A549 (cell line): ENCODE measurements at regions not wholly inside any gene's neighbourhood (a gene's known extent, or its start where the extent isn't known, plus 50 kb on each side); places are given as distances from the start of the nearest gene placed in this dataset.

Experiments
- BCL3 ChIP-seq: fragments of >200 bp; sonication (Bioruptor Twin); formaldehyde crosslinking; IDR thresholded peaks from 3 replicates; pipeline ENCODE4 v1.6.1; 2016
- BHLHE40 ChIP-seq: IDR thresholded peaks from 2 replicates; pipeline ENCODE4 v1.6.1; 2012; ENCODE audit warnings: low read depth, low read length, inconsistent platforms
- CEBPB ChIP-seq, 2 experiments: fragments of >200 bp in 1 of 2; sonication (Bioruptor Twin) in 1 of 2; formaldehyde crosslinking in 1 of 2; IDR thresholded peaks; 2 replicates each; pipeline ENCODE4 v1.6.1; 2012 to 2016
- CHD2 ChIP-seq: fragments of 150-350 bp; IDR thresholded peaks from 2 replicates; pipeline ENCODE4 v1.6.1; 2014; ENCODE audit warnings: low read length; ENCODE audit not compliant: partially characterized antibody
- CTCF ChIP-seq: fragments of >200 bp; sonication (Bioruptor Twin); formaldehyde crosslinking; IDR thresholded peaks from 3 replicates; pipeline ENCODE4 v1.5.1; 2016
- KDM1A ChIP-seq: fragments of 200-600 bp; sonication (generic); IDR thresholded peaks from 2 replicates; pipeline ENCODE4 v1.6.1; 2016; ENCODE audit warnings: low read depth, mild to moderate bottlenecking
- MAX ChIP-seq: IDR thresholded peaks from 2 replicates; pipeline ENCODE4 v1.6.1; 2012
- NFE2L2 ChIP-seq: fragments of 150-350 bp; conservative IDR thresholded peaks from 2 replicates; pipeline ENCODE4 v1.6.1; 2014; ENCODE audit warnings: low read length
- REST ChIP-seq: fragments of 200-600 bp; sonication (generic); IDR thresholded peaks from 2 replicates; pipeline ENCODE4 v1.6.1; 2016; ENCODE audit warnings: antibody characterized with exemption, mild to moderate bottlenecking, moderate library complexity

- TF ChIP-seq BHLHE40 (no peak), CEBPB (IDR thresholded peaks at IDR 0.05) (no peak), KDM1A (no peak), CHD2 (no peak), NFE2L2 (no peak), CTCF (no peak), MAX (no peak), REST (no peak), BCL3 (no peak)
Measured at GRCh38 chr6:100182313-100182712, 188.3 kb upstream of the MCHR2 start.
